Suprapubic skin (tissue), 4 donors: ENCODE measurements at regions not wholly inside any gene's neighbourhood (a gene's known extent, or its start where the extent isn't known, plus 50 kb on each side); places are given as distances from the start of the nearest gene placed in this dataset.

ENCODE experiments used
- DNase-seq, 2 donors: peaks; one replicate each; pipeline ENCODE4 v3.0.0-alpha.2; 2019; ENCODE audit warnings: low spot score in 2 of 2
- H3K27ac ChIP-seq: fragments of 200-600 bp; sonication (generic); one replicate; pipeline ENCODE4 v1.5.1; 2019
- H3K27me3 ChIP-seq: fragments of 200-600 bp; sonication (generic); one replicate; pipeline ENCODE4 v1.5.1; 2019
- H3K36me3 ChIP-seq: fragments of 200-600 bp; sonication (generic); one replicate; pipeline ENCODE4 v1.5.1; 2019
- H3K4me1 ChIP-seq: fragments of 200-600 bp; sonication (generic); one replicate; pipeline ENCODE4 v1.5.1; 2019
- H3K4me3 ChIP-seq: fragments of 200-600 bp; sonication (generic); one replicate; pipeline ENCODE4 v1.5.1; 2019; ENCODE audit warnings: mild to moderate bottlenecking
- H3K9me3 ChIP-seq: fragments of 200-600 bp; sonication (generic); one replicate; pipeline ENCODE4 v1.5.1; 2019
- EP300 ChIP-seq: sonication (generic); formaldehyde crosslinking; IDR thresholded peaks from one replicate; pipeline ENCODE4 v1.6.1; 2017; ENCODE audit warnings: antibody characterized with exemption
- POLR2A ChIP-seq, 2 donors: fragments of 450-650 bp; IDR thresholded peaks; one replicate each; pipeline ENCODE4 v1.6.1; 2017; ENCODE audit warnings: antibody characterized with exemption in 2 of 2, mild to moderate bottlenecking in 2 of 2, moderate library complexity in 2 of 2
- POLR2AphosphoS5 ChIP-seq, 3 donors: sonication (generic); formaldehyde crosslinking; IDR thresholded peaks; one replicate each; pipeline ENCODE4 v1.6.1; 2017; ENCODE audit warnings: antibody characterized with exemption in 3 of 3
- WGBS: methylation state at CpG from one replicate; pipeline ENCODE4 v1.1.5; 2018; 5-methylcytosine and 5-hydroxymethylcytosine counted together
- TF ChIP-seq, protein P1 (sequence below), 2 donors: fragments of 200-600 bp in 1 of 2; fragments of 450-650 bp in 1 of 2; sonication (generic) in 1 of 2; IDR thresholded peaks; one replicate each; pipeline ENCODE4 v1.5.1; 2016 to 2019; ENCODE audit warnings: antibody characterized with exemption in 2 of 2, mild to moderate bottlenecking in 1 of 2, moderate library complexity in 1 of 2

DNA sequence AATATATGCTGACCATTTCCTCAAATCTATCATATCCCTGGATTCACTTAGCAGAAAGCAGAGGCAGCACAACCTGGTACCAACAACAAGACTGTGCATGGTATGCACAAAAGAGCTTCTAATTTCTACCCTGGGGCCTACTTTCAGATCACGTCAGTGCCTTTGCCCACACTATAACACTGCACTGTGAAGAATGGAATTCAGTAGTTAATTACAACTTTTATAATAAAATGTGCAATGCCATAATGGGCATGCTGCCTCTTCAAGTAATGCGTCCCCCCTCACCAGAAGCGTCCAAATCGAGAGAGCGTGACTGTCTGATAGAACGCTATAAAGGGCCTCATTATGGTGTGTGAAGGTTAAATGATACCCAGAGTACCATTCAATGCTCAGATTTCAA is 328.1 kb upstream of the PKDCC start:
- H3K9me3 ChIP-seq, result no peaks in the 10 kb centered on the region
- 87% methylated on average over 6 of the region's 6 CpGs for WGBS
- H3K36me3 ChIP-seq, result no peaks in the 10 kb centered on the region
- no peaks in the 10 kb centered on the region for H3K27me3 ChIP-seq
- H3K4me3 ChIP-seq, result no peak overlapping the region
- TF ChIP-seq POLR2AphosphoS5 (IDR thresholded peaks at IDR 0.05), result no peak
- TF ChIP-seq, protein P1, sequence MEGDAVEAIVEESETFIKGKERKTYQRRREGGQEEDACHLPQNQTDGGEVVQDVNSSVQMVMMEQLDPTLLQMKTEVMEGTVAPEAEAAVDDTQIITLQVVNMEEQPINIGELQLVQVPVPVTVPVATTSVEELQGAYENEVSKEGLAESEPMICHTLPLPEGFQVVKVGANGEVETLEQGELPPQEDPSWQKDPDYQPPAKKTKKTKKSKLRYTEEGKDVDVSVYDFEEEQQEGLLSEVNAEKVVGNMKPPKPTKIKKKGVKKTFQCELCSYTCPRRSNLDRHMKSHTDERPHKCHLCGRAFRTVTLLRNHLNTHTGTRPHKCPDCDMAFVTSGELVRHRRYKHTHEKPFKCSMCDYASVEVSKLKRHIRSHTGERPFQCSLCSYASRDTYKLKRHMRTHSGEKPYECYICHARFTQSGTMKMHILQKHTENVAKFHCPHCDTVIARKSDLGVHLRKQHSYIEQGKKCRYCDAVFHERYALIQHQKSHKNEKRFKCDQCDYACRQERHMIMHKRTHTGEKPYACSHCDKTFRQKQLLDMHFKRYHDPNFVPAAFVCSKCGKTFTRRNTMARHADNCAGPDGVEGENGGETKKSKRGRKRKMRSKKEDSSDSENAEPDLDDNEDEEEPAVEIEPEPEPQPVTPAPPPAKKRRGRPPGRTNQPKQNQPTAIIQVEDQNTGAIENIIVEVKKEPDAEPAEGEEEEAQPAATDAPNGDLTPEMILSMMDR (IDR thresholded peaks at IDR 0.05), result no peak
- TF ChIP-seq EP300, result no peak
- no peak for TF ChIP-seq POLR2A (IDR thresholded peaks at IDR 0.05)
- H3K4me1 ChIP-seq, result peaks cover 24% of the 10 kb centered on the region
- DNase-seq, result no peak
- no peak overlapping the region for H3K27ac ChIP-seq

DNA sequence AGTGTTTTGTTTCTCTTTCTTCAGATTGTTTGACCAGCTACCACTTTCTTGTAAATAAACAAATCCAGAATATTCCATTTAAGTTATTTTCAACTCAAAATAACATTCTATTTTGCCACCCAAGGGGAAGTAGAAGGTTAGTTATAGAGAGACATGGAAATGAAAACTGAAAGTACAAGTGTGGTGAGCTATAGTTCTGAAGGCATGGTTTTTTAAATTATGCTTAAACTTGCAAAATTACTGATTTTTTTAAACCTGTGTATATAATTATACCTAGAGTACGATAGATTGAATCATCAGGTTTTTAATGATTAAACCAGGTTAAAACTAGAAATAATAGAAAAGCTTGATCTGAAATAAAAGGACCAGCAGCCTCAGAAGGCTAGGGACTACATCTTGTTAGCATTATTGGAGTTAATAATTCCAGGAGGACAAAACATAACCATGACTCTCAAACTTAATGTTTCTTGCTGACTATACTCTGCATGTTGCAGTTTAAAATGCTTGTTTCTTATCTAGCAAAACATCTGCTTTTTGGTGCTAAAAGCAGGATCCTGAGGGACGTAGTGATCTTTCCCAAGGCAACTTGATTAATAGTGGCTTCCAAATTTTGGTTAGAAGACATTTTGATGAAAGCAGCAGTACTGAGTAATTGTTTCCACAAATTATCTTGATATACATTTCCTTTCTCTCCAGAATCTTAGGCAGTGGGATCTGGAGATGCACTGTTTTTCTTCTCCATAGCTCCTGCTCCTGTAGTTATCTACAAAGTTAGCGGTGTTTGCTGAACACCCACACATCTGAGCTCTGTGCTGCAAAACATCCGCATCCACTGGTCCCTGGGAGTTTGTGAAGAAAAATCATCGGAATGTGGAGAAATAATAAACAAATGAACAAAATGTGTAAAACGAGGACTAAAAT is 327.2 kb upstream of the PKDCC start:
- WGBS, result 56% methylated on average over 6 of the region's 6 CpGs
- Histone ChIP-seq H3K27me3 (no peaks in the 10 kb centered on the region), H3K4me1 (peaks cover 24% of the 10 kb centered on the region), H3K9me3 (no peaks in the 10 kb centered on the region), H3K36me3 (no peaks in the 10 kb centered on the region), H3K27ac (no peak overlapping the region), H3K4me3 (no peak overlapping the region)
- TF ChIP-seq POLR2AphosphoS5 (IDR thresholded peaks at IDR 0.05) (no peak), EP300 (no peak), POLR2A (IDR thresholded peaks at IDR 0.05) (no peak)
- TF ChIP-seq, protein P1 (IDR thresholded peaks at IDR 0.05), result no peak
- DNase-seq, result no peak

DNA sequence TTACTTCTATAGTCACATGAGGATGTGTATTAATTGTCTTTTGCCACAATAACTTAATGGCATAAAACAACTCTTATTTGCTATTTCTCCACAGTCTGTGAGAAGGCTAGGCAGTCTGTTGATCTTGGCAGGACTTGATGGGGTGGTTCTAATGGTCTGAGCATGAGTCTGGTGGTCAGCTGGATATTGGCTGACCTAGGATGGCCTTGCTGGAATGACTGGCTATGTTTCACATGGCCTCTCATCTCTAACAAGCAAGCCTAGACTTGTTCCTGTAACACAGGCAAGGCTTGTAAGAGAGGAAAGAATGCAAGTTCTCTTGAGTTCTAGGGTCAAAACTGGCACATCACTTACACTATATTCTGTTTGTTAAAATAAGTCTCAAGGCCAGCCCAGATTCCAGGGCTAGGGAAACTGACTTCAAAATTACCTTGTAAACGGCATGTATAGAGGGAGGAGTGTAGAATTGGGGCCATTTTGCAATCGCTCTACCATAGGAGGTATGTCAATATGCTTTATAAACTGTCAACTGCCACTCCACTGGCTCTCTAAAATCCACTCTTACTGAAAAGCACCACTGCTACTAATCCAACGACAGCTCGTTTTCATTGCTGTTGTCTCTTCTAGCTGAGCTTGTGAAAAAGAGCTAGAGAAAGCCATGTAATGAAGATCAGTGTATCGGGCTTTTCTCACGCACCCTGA is 325.0 kb upstream of the PKDCC start:
- peaks cover 17% of the 10 kb centered on the region for H3K4me1 ChIP-seq
- H3K9me3 ChIP-seq, result no peaks in the 10 kb centered on the region
- DNase-seq, result no peak
- H3K4me3 ChIP-seq, result no peak overlapping the region
- no peaks in the 10 kb centered on the region for H3K27me3 ChIP-seq
- 85% methylated on average over 6 of the region's 6 CpGs for WGBS
- no peaks in the 10 kb centered on the region for H3K36me3 ChIP-seq
- TF ChIP-seq POLR2A (IDR thresholded peaks at IDR 0.05) (no peak), EP300 (no peak), POLR2AphosphoS5 (IDR thresholded peaks at IDR 0.05) (no peak)
- H3K27ac ChIP-seq, result no peak overlapping the region

DNA sequence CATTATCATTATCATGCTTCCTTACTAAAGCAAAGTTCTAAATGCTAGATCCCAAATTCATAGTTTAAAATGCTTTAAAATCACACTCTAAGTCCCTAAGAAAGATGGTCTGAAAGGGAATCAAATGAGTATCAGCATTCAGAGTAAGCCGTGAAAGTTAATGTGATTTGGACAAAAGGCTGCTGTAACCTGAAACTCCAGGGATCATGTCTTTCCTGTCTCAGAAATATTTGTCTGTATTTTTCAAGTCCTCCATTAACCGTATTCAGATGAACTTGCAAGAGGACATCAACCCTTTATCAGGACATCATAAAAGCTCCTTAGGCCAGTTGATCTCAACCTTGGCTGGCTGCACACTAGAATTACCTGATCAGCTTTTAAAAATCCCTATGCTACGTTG is 324.3 kb upstream of the PKDCC start:
- TF ChIP-seq POLR2A (IDR thresholded peaks at IDR 0.05), result no peak
- TF ChIP-seq, protein P1 (IDR thresholded peaks at IDR 0.05), result no peak
- no peak for TF ChIP-seq EP300
- TF ChIP-seq POLR2AphosphoS5 (IDR thresholded peaks at IDR 0.05), result no peak
- Histone ChIP-seq H3K36me3 (no peaks in the 10 kb centered on the region), H3K4me3 (no peak overlapping the region), H3K4me1 (peaks cover 14% of the 10 kb centered on the region), H3K9me3 (no peaks in the 10 kb centered on the region), H3K27ac (no peak overlapping the region), H3K27me3 (no peaks in the 10 kb centered on the region)
- 83% methylated on average over 3 of the region's 3 CpGs for WGBS
- DNase-seq, result no peak

DNA sequence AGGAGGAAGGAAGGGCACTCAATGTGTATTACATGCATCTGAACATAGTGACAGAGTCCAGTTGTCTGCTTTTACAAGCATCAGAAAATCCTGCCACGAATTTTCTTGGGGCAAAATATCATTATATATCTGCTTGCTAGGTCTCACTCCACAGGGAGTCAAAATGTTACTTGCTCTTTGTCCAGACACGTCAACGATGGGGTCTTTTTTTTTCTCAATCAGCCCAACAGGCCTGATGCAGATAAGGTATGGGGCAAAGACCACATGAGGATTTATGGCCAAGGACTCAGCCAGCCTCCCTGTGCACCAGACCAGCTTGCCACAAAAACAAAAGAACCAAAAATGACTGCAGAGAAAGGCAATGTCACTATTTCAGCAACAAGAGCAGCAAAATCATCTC is 323.4 kb upstream of the PKDCC start:
- TF ChIP-seq POLR2AphosphoS5 (IDR thresholded peaks at IDR 0.05), result no peak
- no peak for TF ChIP-seq EP300
- TF ChIP-seq POLR2A (IDR thresholded peaks at IDR 0.05), result no peak
- TF ChIP-seq, protein P1 (IDR thresholded peaks at IDR 0.05), result no peak
- DNase-seq, result no peak
- H3K27me3 ChIP-seq, result no peaks in the 10 kb centered on the region
- H3K4me1 ChIP-seq, result peaks cover 10% of the 10 kb centered on the region
- no peak overlapping the region for H3K27ac ChIP-seq
- no peak overlapping the region for H3K4me3 ChIP-seq
- no peaks in the 10 kb centered on the region for H3K9me3 ChIP-seq
- H3K36me3 ChIP-seq, result no peaks in the 10 kb centered on the region
- WGBS, result 56% methylated on average over 3 of the region's 3 CpGs
